ENCODE measurements at regions not wholly inside any gene's neighbourhood (a gene's known extent, or its start where the extent isn't known, plus 50 kb on each side); places are given as distances from the start of the nearest gene placed in this dataset.

DNA sequence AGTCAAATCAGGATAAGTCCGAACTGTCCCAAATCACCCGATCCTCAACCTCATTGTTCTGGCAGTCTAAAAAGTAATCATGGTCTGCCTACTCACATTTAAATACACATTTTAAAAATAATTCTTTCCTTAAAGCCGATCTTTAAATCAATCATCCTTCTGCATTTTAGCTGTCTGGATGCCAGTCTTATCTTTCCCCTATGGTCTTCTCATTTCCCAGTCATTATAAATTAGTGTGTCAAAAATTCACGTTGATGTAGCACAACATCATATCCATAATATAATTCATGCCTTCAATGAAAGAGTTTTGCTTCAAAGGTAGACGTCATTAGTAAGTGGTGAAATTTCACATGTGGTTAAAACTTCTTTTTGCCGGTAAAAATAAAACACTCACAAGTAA, 108.1 kb upstream of the FRG1 start:
- Histone ChIP-seq H3K9me3 (ENCODE audit: control insufficient read depth in 1 of 2, insufficient read depth in 1 of 2, low read depth in 1 of 2, low read length in 2 of 2) (no peaks in the 10 kb centered on the region; a peak in 1 of 4 replicates), H3K4me3 (replicated peaks in 1 of 2; ENCODE audit: low read depth in 1 of 2, low read length in 2 of 2) (no peak overlapping the region), H3K4me2 (ENCODE audit: low read length) (no peak overlapping the region), H3K27me3 (ENCODE audit: insufficient read depth, low read length) (peaks cover 26% of the 10 kb centered on the region), H2AFZ (ENCODE audit: low read depth, low read length, poor library complexity, severe bottlenecking) (no peak overlapping the region), H3K27ac (ENCODE audit: low read depth, low read length) (no peak overlapping the region), H3K36me3 (ENCODE audit: control insufficient read depth in 1 of 2, insufficient read depth in 2 of 2, low read length in 2 of 2) (no peaks in the 10 kb centered on the region), H3K9me2 (ENCODE audit: insufficient read depth) (no peaks in the 10 kb centered on the region), H3K79me2 (ENCODE audit: insufficient read depth, low read length) (no peaks in the 10 kb centered on the region), H4K20me1 (ENCODE audit: insufficient read depth) (no peaks in the 10 kb centered on the region), H3K4me1 (ENCODE audit: control insufficient read depth in 1 of 2, insufficient read depth in 2 of 2, low read length in 2 of 2) (no peaks in the 10 kb centered on the region), H3K9ac (ENCODE audit: low read length) (no peak overlapping the region)
- ChIA-PET POLR2A (no interaction called here), RAD21 (ENCODE audit: low non-redundant PET in 1 of 2, low total read pairs in 2 of 2, uncharacterized antibody in 2 of 2, unreplicated experiment in 2 of 2) (no interaction called here), CTCF (no interaction called here)
- ATAC-seq (no peak), DNase-seq (ENCODE audit: low read depth, low spot score) (no peak)
- intact Hi-C loops (cut with micrococcal nuclease), result no loop called here
- TF ChIP-seq JUND (IDR thresholded peaks at IDR 0.05), result no peak
- TF ChIP-seq, protein P1, sequence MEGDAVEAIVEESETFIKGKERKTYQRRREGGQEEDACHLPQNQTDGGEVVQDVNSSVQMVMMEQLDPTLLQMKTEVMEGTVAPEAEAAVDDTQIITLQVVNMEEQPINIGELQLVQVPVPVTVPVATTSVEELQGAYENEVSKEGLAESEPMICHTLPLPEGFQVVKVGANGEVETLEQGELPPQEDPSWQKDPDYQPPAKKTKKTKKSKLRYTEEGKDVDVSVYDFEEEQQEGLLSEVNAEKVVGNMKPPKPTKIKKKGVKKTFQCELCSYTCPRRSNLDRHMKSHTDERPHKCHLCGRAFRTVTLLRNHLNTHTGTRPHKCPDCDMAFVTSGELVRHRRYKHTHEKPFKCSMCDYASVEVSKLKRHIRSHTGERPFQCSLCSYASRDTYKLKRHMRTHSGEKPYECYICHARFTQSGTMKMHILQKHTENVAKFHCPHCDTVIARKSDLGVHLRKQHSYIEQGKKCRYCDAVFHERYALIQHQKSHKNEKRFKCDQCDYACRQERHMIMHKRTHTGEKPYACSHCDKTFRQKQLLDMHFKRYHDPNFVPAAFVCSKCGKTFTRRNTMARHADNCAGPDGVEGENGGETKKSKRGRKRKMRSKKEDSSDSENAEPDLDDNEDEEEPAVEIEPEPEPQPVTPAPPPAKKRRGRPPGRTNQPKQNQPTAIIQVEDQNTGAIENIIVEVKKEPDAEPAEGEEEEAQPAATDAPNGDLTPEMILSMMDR (IDR thresholded peaks at IDR 0.05 in 2 of 3, conservative IDR thresholded peaks at IDR 0.05 in 1 of 3; ENCODE audit: borderline replicate concordance in 1 of 3, insufficient read depth in 1 of 3, low read depth in 2 of 3, low read length in 2 of 3), result no peak
- no peak for TF ChIP-seq SP1 (IDR thresholded peaks at IDR 0.05; ENCODE audit: low read depth)
- TF ChIP-seq ZNF274 (IDR thresholded peaks at IDR 0.05; ENCODE audit: low read depth, low read length), result no peak
- no peak for TF ChIP-seq POLR2AphosphoS5 (IDR thresholded peaks at IDR 0.05; ENCODE audit: low read depth, low read length)
- TF ChIP-seq CBX3 (IDR thresholded peaks at IDR 0.05; ENCODE audit: low read depth), result no peak
- TF ChIP-seq EZH2 (IDR thresholded peaks at IDR 0.05), result no peak
- TF ChIP-seq, protein P2, sequence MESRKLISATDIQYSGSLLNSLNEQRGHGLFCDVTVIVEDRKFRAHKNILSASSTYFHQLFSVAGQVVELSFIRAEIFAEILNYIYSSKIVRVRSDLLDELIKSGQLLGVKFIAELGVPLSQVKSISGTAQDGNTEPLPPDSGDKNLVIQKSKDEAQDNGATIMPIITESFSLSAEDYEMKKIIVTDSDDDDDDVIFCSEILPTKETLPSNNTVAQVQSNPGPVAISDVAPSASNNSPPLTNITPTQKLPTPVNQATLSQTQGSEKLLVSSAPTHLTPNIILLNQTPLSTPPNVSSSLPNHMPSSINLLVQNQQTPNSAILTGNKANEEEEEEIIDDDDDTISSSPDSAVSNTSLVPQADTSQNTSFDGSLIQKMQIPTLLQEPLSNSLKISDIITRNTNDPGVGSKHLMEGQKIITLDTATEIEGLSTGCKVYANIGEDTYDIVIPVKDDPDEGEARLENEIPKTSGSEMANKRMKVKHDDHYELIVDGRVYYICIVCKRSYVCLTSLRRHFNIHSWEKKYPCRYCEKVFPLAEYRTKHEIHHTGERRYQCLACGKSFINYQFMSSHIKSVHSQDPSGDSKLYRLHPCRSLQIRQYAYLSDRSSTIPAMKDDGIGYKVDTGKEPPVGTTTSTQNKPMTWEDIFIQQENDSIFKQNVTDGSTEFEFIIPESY (IDR thresholded peaks at IDR 0.05; ENCODE audit: extremely low read depth, insufficient replicate concordance, low read length), result no peak
- TF ChIP-seq ZFX (IDR thresholded peaks at IDR 0.05), result no peak
- TF ChIP-seq, protein P3, sequence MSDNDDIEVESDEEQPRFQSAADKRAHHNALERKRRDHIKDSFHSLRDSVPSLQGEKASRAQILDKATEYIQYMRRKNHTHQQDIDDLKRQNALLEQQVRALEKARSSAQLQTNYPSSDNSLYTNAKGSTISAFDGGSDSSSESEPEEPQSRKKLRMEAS (IDR thresholded peaks at IDR 0.05), result no peak
- no peak for TF ChIP-seq EZH2phosphoT487 (IDR thresholded peaks at IDR 0.05; ENCODE audit: borderline replicate concordance)
- no peak for TF ChIP-seq RAD21 (IDR thresholded peaks at IDR 0.05; ENCODE audit: low read depth)
- TF ChIP-seq ELF1 (IDR thresholded peaks at IDR 0.05; ENCODE audit: borderline replicate concordance, low read depth), result no peak
- TF ChIP-seq YY1 (IDR thresholded peaks at IDR 0.05; ENCODE audit: extremely low read depth, insufficient replicate concordance, low read depth, low read length), result no peak
- TF ChIP-seq SRF (IDR thresholded peaks at IDR 0.05; ENCODE audit: low read depth), result no peak
- no peak for TF ChIP-seq SIN3A (IDR thresholded peaks at IDR 0.05; ENCODE audit: low read depth)
- TF ChIP-seq CEBPB (IDR thresholded peaks at IDR 0.05; ENCODE audit: low read depth), result no peak
- TF ChIP-seq, protein P4, sequence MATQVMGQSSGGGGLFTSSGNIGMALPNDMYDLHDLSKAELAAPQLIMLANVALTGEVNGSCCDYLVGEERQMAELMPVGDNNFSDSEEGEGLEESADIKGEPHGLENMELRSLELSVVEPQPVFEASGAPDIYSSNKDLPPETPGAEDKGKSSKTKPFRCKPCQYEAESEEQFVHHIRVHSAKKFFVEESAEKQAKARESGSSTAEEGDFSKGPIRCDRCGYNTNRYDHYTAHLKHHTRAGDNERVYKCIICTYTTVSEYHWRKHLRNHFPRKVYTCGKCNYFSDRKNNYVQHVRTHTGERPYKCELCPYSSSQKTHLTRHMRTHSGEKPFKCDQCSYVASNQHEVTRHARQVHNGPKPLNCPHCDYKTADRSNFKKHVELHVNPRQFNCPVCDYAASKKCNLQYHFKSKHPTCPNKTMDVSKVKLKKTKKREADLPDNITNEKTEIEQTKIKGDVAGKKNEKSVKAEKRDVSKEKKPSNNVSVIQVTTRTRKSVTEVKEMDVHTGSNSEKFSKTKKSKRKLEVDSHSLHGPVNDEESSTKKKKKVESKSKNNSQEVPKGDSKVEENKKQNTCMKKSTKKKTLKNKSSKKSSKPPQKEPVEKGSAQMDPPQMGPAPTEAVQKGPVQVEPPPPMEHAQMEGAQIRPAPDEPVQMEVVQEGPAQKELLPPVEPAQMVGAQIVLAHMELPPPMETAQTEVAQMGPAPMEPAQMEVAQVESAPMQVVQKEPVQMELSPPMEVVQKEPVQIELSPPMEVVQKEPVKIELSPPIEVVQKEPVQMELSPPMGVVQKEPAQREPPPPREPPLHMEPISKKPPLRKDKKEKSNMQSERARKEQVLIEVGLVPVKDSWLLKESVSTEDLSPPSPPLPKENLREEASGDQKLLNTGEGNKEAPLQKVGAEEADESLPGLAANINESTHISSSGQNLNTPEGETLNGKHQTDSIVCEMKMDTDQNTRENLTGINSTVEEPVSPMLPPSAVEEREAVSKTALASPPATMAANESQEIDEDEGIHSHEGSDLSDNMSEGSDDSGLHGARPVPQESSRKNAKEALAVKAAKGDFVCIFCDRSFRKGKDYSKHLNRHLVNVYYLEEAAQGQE (IDR thresholded peaks at IDR 0.05; ENCODE audit: low read depth), result no peak
- TF ChIP-seq TCF7L2 (IDR thresholded peaks at IDR 0.05; ENCODE audit: borderline replicate concordance, extremely low read depth, insufficient read depth, insufficient read length), result no peak
- no peak for TF ChIP-seq EGR1 (IDR thresholded peaks at IDR 0.05; ENCODE audit: low read depth)
- no TSS peak for BruUV-seq (replicated peaks)
